OCI-LY3 (cell line): ENCODE measurements at regions not wholly inside any gene's neighbourhood (a gene's known extent, or its start where the extent isn't known, plus 50 kb on each side); places are given as distances from the start of the nearest gene placed in this dataset.

Experiments used
- CTCF ChIP-seq: fragments of 200-600, 300-600 bp; sonication (generic); IDR thresholded peaks from 2 replicates; pipeline ENCODE4 v1.5.1; 2014; ENCODE audit warnings: antibody characterized with exemption, low read length, low read depth
- EZH2phosphoT487 ChIP-seq: fragments of 200-600 bp; shearing (Covaris generic); IDR thresholded peaks from 2 replicates; pipeline ENCODE4 v1.6.1; 2018; ENCODE audit warnings: antibody characterized with exemption, mixed run types, low read depth

GRCh38 chr3:124156866-124157712, 165.2 kb upstream of the ROPN1 start:
- TF ChIP-seq CTCF (no peak), EZH2phosphoT487 (no peak)
